ENCODE measurements at regions not wholly inside any gene's neighbourhood (a gene's known extent, or its start where the extent isn't known, plus 50 kb on each side); places are given as distances from the start of the nearest gene placed in this dataset.

DNA sequence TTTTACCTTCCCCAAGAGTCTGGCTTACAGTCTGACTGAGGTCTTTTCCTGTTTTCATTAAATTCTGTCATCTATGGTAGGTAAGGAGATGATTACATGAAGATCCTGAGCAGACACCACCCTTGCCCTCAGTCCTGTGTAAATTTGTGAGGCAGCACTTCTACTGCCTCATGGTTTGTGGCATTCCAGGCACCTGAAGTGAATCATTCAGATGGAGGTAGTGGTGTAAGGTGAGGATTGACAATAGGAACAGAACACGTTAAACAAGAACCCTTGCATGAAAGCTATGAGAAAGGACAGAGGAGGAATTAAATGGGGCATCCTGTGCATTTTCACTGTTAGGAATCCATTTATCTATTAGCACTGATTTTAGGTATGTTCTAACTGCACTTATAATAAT, 618.6 kb downstream of the TLL1 start:
- TF ChIP-seq, protein P1, sequence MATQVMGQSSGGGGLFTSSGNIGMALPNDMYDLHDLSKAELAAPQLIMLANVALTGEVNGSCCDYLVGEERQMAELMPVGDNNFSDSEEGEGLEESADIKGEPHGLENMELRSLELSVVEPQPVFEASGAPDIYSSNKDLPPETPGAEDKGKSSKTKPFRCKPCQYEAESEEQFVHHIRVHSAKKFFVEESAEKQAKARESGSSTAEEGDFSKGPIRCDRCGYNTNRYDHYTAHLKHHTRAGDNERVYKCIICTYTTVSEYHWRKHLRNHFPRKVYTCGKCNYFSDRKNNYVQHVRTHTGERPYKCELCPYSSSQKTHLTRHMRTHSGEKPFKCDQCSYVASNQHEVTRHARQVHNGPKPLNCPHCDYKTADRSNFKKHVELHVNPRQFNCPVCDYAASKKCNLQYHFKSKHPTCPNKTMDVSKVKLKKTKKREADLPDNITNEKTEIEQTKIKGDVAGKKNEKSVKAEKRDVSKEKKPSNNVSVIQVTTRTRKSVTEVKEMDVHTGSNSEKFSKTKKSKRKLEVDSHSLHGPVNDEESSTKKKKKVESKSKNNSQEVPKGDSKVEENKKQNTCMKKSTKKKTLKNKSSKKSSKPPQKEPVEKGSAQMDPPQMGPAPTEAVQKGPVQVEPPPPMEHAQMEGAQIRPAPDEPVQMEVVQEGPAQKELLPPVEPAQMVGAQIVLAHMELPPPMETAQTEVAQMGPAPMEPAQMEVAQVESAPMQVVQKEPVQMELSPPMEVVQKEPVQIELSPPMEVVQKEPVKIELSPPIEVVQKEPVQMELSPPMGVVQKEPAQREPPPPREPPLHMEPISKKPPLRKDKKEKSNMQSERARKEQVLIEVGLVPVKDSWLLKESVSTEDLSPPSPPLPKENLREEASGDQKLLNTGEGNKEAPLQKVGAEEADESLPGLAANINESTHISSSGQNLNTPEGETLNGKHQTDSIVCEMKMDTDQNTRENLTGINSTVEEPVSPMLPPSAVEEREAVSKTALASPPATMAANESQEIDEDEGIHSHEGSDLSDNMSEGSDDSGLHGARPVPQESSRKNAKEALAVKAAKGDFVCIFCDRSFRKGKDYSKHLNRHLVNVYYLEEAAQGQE (IDR thresholded peaks at IDR 0.05; ENCODE audit: low read depth): no peak
- no peak for TF ChIP-seq CEBPB (IDR thresholded peaks at IDR 0.05; ENCODE audit: low read depth)
- TF ChIP-seq, protein P2, sequence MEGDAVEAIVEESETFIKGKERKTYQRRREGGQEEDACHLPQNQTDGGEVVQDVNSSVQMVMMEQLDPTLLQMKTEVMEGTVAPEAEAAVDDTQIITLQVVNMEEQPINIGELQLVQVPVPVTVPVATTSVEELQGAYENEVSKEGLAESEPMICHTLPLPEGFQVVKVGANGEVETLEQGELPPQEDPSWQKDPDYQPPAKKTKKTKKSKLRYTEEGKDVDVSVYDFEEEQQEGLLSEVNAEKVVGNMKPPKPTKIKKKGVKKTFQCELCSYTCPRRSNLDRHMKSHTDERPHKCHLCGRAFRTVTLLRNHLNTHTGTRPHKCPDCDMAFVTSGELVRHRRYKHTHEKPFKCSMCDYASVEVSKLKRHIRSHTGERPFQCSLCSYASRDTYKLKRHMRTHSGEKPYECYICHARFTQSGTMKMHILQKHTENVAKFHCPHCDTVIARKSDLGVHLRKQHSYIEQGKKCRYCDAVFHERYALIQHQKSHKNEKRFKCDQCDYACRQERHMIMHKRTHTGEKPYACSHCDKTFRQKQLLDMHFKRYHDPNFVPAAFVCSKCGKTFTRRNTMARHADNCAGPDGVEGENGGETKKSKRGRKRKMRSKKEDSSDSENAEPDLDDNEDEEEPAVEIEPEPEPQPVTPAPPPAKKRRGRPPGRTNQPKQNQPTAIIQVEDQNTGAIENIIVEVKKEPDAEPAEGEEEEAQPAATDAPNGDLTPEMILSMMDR (IDR thresholded peaks at IDR 0.05 in 2 of 3, conservative IDR thresholded peaks at IDR 0.05 in 1 of 3; ENCODE audit: borderline replicate concordance in 1 of 3, insufficient read depth in 1 of 3, low read depth in 2 of 3, low read length in 2 of 3): no peak

Data from HCT116 (cell line).